ENCODE measurements at regions not wholly inside any gene's neighbourhood (a gene's known extent, or its start where the extent isn't known, plus 50 kb on each side); places are given as distances from the start of the nearest gene placed in this dataset.

GRCh38 chr6:168863467-168863866 is 390.2 kb downstream of the THBS2 start:
- Histone ChIP-seq H3K27me3 (ENCODE audit: control insufficient read depth in 4 of 4, insufficient read depth in 4 of 4, low read length in 3 of 4) (no peaks in the 10 kb centered on the region), H3K36me3 (ENCODE audit: control insufficient read depth in 4 of 4, insufficient read depth in 3 of 4, low read depth in 1 of 4, low read length in 3 of 4) (no peaks in the 10 kb centered on the region), H3K4me1 (ENCODE audit: control insufficient read depth in 4 of 4, insufficient read depth in 4 of 4, low read length in 3 of 4) (no peaks in the 10 kb centered on the region), H3K9ac (ENCODE audit: low read depth in 1 of 2, low read length in 2 of 2) (no peak overlapping the region), H3K9me3 (ENCODE audit: control insufficient read depth in 4 of 4, low read length in 3 of 4) (no peaks in the 10 kb centered on the region), H3K4me3 (ENCODE audit: low read depth in 1 of 3, low read length in 3 of 3) (no peak overlapping the region), H3K27ac (ENCODE audit: low read depth in 1 of 2, low read length in 2 of 2) (no peak overlapping the region)
- no peak for DNase-seq (ENCODE audit: low spot score)
- WGBS: 85% methylated on average over 4 of the region's 4 CpGs
- TF ChIP-seq GABPA (IDR thresholded peaks at IDR 0.05 in 1 of 2, conservative IDR thresholded peaks at IDR 0.05 in 1 of 2) (no peak), SP1 (IDR thresholded peaks at IDR 0.05) (no peak), RAD21 (IDR thresholded peaks at IDR 0.05) (no peak), JUND (IDR thresholded peaks at IDR 0.05) (no peak), YY1 (IDR thresholded peaks at IDR 0.05) (no peak)

GRCh38 chr6:168862346-168862980 is 391.2 kb downstream of the THBS2 start:
- no peak overlapping the region for H3K27ac ChIP-seq (ENCODE audit: low read depth in 1 of 2, low read length in 2 of 2)
- H3K27me3 ChIP-seq (ENCODE audit: control insufficient read depth in 4 of 4, insufficient read depth in 4 of 4, low read length in 3 of 4): no peaks in the 10 kb centered on the region
- no peaks in the 10 kb centered on the region for H3K36me3 ChIP-seq (ENCODE audit: control insufficient read depth in 4 of 4, insufficient read depth in 3 of 4, low read depth in 1 of 4, low read length in 3 of 4)
- TF ChIP-seq FOXA2 (IDR thresholded peaks at IDR 0.05): no peak
- TF ChIP-seq MAX (IDR thresholded peaks at IDR 0.05): no peak
- no peak for TF ChIP-seq SP1 (IDR thresholded peaks at IDR 0.05)
- no peak for TF ChIP-seq EGR1 (IDR thresholded peaks at IDR 0.05; ENCODE audit: low read depth in 2 of 2)
- no peak for TF ChIP-seq TAF1 (conservative IDR thresholded peaks at IDR 0.05)
- no peak for TF ChIP-seq ZBTB33 (IDR thresholded peaks at IDR 0.05)
- TF ChIP-seq REST (IDR thresholded peaks at IDR 0.05): no peak
- TF ChIP-seq RAD21 (IDR thresholded peaks at IDR 0.05): no peak
- TF ChIP-seq RXRA (IDR thresholded peaks at IDR 0.05): no peak
- TF ChIP-seq ATF3 (IDR thresholded peaks at IDR 0.05): no peak
- TF ChIP-seq FOXA1 (IDR thresholded peaks at IDR 0.05): no peak
- TF ChIP-seq YY1 (IDR thresholded peaks at IDR 0.05): no peak
- TF ChIP-seq HNF4G (IDR thresholded peaks at IDR 0.05): no peak
- TF ChIP-seq CTCF (IDR thresholded peaks at IDR 0.05; ENCODE audit: low read depth, low read length, missing input control): no peak
- no peak for TF ChIP-seq NR2F2 (IDR thresholded peaks at IDR 0.05)
- no peak for TF ChIP-seq JUND (IDR thresholded peaks at IDR 0.05)
- no peak for TF ChIP-seq GABPA (IDR thresholded peaks at IDR 0.05 in 1 of 2, conservative IDR thresholded peaks at IDR 0.05 in 1 of 2)
- TF ChIP-seq HNF4A (conservative IDR thresholded peaks at IDR 0.05): no peak
- H3K9me3 ChIP-seq (ENCODE audit: control insufficient read depth in 4 of 4, low read length in 3 of 4): no peaks in the 10 kb centered on the region
- H3K4me3 ChIP-seq (ENCODE audit: low read depth in 1 of 3, low read length in 3 of 3): no peak overlapping the region
- no peak for DNase-seq (ENCODE audit: low spot score)
- H3K9ac ChIP-seq (ENCODE audit: low read depth in 1 of 2, low read length in 2 of 2): no peak overlapping the region
- no peaks in the 10 kb centered on the region for H3K4me1 ChIP-seq (ENCODE audit: control insufficient read depth in 4 of 4, insufficient read depth in 4 of 4, low read length in 3 of 4)
- 93% methylated on average over 10 of the region's 10 CpGs for WGBS

Data from liver (tissue), 8 donors.